GM12874 (cell line): ENCODE measurements at regions not wholly inside any gene's neighbourhood (a gene's known extent, or its start where the extent isn't known, plus 50 kb on each side); places are given as distances from the start of the nearest gene placed in this dataset.

Experiments used
- TF ChIP-seq, protein P1 (sequence below): IDR thresholded peaks from 2 replicates; pipeline ENCODE4 v1.5.1; 2011; ENCODE audit warnings: low read depth, mild to moderate bottlenecking, control low read depth, low read length, moderate library complexity; ENCODE audit not compliant: insufficient read depth

DNA sequence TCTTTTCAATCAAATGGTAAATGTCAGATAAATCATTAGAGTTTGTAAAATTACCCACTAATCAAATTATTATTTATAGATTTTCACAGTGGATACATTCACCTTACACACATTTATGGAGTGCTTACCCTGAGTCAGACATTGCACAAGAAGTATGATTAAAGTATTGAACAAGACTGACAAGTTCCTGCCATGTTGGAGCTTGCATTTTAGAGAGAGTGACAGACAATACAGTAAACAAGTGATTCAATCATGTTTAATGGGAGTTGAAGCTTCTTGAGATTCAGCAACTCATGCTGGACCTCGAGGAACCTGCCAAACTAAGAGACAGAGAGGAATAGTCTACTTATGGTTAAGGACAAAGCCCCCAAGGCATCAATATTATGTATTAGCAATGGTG is 487.8 kb downstream of the PCDH17 start:
- TF ChIP-seq, protein P1, sequence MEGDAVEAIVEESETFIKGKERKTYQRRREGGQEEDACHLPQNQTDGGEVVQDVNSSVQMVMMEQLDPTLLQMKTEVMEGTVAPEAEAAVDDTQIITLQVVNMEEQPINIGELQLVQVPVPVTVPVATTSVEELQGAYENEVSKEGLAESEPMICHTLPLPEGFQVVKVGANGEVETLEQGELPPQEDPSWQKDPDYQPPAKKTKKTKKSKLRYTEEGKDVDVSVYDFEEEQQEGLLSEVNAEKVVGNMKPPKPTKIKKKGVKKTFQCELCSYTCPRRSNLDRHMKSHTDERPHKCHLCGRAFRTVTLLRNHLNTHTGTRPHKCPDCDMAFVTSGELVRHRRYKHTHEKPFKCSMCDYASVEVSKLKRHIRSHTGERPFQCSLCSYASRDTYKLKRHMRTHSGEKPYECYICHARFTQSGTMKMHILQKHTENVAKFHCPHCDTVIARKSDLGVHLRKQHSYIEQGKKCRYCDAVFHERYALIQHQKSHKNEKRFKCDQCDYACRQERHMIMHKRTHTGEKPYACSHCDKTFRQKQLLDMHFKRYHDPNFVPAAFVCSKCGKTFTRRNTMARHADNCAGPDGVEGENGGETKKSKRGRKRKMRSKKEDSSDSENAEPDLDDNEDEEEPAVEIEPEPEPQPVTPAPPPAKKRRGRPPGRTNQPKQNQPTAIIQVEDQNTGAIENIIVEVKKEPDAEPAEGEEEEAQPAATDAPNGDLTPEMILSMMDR: no peak

DNA sequence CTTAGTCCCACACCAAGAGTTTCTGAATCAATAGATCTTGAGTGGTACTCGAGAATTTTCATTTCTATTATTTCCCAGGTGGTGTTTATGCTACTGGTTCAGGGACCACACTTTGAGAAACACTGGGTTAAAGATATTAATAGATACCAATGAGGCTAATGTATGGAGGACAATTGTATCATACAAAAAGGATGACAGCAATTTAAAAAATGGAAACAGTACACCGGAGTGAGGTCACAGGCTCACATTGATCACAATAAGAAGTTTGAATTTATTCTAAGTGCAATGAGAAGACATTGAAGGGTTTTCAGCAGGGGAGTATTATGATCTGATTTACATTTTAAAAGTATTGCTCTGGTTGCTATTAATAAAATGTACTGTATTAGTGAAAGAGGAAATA is 488.3 kb downstream of the PCDH17 start:
- TF ChIP-seq, protein P1: no peak

- TF ChIP-seq, protein P1: no peak
Measured at GRCh38 chr13:58126496-58126895, 495.0 kb downstream of the PCDH17 start.

DNA sequence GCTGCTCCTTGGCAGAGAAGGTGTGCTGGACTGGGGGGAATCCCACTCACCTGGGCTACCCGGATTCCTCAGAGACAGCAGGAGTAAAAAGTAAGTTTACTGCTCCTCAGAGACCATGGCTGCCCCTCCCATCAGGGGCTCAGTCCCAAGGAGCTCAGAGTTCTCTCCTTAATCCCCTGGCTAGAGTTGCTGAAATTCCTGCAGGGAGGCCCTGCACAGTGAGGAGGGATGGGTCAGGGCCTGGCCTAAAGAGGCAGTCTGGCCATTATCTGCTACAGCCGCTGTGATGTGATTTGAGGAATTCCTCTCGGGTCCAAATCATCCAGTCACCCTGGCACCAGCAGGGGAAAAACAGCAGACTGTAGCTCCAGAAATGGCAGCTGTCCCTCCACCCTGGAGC is 502.5 kb downstream of the PCDH17 start:
- TF ChIP-seq, protein P1: no peak

DNA sequence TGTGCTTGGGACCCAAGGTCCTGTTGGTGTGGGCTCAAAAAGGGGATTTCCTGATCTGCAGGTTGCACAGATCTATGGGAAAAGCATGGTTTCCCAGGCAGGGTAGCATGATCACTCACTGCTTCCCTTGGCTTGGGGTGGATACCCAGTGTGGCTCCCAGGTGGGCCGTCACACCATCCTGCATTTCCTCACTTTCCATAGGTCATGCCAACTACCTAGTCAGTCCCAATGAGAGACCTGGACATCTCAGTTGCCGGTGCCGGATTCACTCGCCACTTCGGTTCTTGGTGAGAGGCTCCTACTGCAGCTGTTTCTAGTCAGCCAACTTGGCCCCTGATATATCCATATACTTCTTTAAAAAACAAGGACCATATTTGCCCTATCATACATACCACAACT is 503.0 kb downstream of the PCDH17 start:
- TF ChIP-seq, protein P1: no peak

DNA sequence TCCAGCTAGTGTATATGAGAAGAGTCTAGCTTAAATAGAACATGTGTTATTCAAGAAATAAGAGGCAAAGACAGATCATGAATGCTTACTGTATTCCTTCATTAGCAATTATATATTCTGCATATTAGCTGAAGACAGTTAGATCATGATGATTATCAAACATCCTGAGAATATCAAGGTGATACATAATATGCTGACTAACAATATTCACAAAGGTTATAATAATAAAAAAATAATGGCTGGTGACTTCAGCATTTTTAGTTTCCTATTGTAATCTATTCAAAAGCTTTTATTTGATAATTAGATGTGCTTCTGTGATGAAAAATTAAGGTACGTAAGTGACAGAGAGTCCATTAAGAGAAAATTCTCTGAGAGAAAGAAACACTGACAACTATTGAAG is 511.4 kb downstream of the PCDH17 start:
- TF ChIP-seq, protein P1: no peak

DNA sequence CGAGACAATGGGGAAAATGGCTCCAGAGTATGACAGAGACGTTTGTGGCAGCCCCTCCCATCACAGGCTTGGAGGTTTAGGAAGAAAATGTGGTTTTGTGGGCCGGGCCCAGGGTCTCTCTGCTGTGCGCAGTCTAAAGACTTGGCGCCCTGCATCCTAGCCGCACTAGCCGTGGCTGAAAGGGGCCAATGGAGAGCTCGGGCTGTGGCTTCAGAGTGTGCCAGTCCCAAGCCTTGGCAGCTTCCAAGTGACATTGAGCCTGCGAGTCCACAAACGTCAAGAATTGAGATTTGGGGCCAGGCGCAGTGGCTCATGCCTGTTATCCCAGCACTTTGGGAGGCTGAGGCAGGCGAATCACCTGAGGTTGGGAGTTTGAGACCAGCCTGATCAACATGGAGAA is 513.1 kb downstream of the PCDH17 start:
- TF ChIP-seq, protein P1: no peak

- TF ChIP-seq, protein P1: no peak
Measured at GRCh38 chr13:58151452-58151851, 519.9 kb downstream of the PCDH17 start.
